GM21723 (cell line): ENCODE measurements at regions not wholly inside any gene's neighbourhood (a gene's known extent, or its start where the extent isn't known, plus 50 kb on each side); places are given as distances from the start of the nearest gene placed in this dataset.

Source experiments
- ATAC-seq: cut with Tn5 transposase; IDR thresholded peaks from one replicate; pipeline ENCODE4 v1.9.1; 2021; ENCODE audit warnings: mild to moderate bottlenecking, moderate library complexity; ENCODE audit not compliant: unreplicated experiment

DNA sequence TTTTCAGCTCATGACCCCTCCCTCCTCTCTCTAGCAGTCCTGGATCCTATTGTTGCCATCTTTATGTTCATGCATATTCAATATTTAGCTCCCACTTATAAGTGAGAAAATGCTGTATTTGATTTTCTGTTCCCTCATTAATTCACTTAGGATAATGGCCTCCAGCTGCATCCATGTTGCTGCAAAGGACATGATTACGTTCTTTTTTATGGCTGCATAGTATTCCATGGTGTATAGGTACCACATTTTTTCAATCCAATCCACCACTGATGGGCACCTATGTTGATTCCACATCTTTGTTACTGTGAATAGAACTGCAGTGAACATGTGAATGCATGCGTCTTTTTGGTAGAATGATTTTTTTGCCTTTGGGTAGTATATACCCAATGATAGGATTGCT lies 188.4 kb downstream of the FOXL1 start:
- ATAC-seq = no peak

DNA sequence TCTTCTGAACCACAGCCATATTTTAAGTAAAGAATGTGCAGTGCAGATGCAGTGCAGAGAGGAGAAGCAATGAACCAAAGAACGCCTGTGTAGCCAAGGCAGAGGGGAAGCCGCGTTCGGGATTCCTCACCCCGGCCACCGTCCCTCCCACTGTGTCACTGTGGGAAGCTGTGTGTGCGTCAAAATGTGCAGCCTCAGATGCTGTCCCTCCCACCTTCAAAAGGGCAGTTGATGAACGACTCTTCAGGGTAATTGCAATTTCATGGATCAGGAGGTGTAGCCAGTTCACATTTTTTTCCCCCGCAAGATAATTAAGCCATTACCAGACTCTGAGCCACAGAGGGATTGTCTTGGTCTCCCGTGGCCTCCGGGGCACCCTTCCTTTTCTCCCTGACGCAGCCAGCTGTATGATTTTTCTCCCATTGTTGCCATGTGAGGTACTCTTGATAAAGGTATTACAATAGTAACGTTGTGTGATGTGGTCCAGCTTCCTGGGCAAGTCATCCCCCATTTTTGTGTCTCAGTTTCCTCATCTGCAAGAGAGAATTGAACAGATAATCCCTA lies 190.0 kb downstream of the FOXL1 start:
- no peak for ATAC-seq

DNA sequence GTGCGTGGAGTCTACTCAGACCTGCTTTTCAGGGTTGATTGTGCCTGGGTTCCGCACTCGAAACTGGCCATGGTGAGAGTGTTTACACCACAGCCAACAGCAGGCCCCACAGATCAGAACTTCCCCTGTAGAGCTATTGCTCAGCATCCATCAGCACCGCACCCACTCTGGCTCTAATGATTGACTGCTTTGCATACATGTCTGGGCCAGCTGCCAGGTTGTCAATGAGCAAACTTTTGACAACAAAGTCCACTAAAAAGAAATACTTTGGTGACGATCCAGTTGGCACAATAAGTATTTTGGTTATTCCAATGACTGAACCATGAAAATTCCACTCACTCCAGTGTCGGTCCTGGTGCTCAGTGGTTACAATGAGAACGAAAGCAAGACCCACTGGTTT lies 190.7 kb downstream of the FOXL1 start:
- no peak for ATAC-seq

DNA sequence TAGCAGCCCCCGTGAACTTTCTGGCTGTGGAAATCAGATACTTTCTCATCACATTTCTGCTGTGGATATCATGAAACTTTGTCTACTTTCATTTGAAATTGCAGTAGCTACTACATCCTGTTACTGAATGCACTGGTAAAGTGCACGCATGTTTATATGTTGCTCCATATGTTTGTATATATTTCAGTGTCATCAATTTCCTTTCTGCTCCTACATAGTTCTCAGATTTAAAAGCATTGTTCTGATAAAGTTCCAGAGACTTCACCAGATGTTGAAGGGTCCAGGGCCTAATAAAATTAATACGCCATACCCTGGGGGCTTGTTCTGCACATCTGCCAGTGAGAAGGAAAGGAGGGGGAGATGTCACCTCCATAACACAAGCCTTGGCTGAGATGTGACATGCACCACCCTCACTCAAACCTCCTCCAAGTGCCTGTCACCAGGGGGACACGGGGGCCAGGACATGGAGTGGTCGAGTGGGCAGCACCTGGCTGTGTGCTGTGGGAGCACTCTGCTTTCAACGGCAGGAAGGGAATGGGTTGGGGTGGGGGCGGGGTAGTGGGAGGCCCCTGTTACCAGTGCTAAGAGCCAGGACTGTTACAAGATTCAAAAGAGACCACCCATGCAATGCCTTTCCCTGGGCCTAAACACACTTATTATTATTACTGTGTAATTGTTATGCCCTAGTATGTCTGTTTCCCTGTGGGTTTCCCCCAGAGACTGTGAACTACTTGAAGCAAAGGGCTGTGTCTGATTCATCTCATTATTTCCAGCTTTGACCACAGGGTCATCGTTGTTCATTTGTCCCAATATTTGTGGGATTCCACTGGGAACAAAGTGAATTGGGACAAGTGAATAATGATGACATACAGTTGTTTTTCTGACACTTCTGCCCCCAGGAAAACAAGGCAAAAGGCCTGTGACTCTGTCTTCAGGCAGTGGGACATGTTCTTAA lies 193.4 kb downstream of the FOXL1 start:
- no peak for ATAC-seq

DNA sequence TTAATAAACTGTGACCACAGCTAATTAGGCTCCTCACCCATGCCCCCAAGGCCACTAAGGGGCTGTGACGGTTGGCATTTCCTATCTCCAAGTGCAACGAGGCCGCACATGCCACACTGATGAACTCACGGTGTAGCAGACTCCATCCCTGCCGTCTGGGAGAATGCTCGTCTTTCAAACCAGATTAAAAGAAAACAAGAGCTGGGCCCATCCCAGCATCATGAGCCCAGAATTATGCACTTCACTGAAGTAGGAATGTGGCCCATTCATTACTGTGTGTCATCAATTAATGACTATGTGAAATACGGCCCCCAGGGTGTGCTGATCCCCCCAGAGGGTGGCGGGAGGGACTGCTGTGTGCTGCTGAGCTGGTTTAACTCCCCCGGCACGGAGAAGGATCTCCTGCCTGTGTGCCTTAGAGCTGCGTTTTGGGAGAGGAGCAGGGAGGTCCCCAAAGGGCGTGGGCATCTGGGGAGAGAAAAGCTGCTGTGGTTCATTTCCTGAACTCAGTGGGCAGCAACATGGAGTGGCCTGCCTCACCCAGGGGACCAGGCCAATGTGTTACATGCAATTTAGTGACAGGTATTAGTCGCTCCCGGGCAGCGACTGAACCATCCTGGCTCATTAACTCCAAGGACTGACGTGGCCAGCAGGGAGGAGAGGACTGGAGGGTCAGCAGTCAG lies 194.5 kb downstream of the FOXL1 start:
- no peak for ATAC-seq

DNA sequence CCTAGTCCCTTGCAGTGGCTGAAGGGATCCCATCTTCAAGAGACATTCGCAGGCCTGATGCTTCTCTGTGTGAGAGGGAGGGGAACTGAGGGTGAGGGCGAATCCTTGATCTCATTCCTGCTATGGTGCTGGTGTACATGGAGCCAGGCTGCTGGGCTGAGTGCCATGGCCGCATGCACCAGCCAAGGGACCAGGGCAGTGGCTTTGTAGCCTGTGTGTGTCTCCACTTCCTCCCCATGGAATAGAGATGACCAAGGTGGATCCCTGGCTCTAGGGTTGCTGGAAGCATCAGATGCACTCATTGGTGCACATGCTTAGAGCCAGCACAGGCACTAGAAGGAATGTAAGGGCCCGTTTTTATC lies 195.0 kb downstream of the FOXL1 start:
- ATAC-seq = no peak

DNA sequence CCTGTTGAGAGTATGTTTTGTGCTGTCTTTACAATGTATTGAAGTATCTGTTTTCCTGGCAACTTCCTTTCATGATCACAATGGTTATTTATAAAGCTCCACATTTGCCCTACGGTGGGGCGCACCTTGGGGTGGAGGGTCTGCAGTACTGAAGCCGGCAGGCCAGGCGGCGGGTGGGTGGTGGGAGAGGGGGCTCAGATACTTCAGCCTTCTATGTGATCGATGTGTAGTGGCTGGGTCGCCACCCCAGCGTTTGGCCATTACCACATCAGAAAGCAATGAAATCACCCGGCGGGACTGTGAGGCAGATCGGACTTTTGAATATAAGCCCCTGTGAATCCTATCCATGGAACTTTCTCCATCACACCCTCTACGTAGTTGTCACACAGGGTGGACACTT lies 196.6 kb downstream of the FOXL1 start:
- ATAC-seq = no peak

DNA sequence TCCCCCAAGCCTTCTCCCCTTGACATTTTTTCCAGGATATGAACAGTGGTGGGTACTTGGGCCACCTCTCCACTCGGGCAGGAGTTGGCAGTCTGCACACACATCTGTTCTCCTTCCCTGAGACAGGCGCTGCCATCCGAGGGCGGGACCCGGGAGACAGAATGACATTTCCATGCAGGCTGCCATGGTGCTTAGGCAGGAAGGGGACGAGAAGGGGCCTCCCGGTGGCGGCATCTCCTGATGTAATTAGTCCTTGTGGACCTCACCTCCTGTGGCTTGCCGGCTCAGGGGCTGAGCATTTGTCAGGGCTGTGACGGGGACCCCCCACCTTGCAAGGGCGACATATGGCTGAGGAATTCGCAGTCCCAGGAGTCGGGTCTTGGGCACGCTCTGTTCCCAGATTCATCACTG lies 197.2 kb downstream of the FOXL1 start:
- no peak for ATAC-seq

DNA sequence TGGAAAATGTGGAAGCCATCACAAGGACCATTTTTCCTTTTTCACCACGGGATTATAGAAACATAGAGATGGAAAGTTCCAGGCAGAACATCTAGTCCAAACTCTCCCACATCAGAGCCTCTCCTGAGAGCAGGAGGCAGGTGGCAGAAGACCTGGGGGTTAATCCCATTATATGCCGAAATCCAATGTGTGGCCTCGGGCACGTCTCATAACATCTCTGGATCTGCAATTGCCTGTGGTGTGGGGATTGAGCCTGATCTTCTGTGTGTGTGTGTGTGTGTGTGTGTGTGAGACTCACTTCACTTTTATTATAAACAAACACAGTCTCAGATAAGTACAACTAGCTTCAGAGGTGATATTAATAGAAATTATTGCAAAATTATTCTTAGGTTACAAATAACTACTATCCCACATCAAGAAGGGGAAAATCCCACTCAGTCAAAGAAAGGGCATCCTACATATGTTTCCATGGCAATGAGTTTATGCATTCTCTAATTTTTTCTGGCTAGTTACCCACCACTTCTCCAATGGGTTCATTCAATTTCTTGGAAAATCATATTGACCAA lies 199.1 kb downstream of the FOXL1 start:
- ATAC-seq = no peak

DNA sequence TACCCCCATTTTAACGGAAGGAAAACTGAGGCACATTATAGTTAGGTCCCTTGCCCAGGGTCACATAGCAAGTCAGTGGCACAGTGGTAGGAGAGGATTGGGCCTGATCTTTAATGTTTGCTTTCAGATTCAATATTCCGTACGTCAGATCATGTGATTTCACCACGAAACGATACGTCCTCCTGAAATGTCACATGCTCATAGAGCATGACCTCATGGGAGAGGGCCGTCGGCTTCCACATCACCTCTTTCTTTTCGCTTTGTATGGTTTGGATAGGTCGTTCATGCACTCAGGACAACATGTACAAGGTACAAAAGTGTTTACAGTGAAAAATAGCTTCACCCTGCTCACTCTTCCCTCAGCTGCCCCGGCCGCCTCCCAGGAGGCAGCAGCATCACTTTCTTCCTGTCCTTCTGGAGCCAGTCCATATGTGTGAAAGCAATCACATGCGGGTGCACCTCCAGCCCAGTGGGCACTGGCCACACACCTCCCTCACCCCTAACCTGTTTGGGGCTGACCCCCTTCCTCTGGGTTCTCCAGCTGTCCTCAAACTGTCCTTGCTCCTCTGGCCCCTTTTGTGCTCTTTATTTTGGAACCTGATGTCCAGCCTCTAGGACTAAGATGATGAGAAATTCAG lies 199.9 kb downstream of the FOXL1 start:
- ATAC-seq = no peak

DNA sequence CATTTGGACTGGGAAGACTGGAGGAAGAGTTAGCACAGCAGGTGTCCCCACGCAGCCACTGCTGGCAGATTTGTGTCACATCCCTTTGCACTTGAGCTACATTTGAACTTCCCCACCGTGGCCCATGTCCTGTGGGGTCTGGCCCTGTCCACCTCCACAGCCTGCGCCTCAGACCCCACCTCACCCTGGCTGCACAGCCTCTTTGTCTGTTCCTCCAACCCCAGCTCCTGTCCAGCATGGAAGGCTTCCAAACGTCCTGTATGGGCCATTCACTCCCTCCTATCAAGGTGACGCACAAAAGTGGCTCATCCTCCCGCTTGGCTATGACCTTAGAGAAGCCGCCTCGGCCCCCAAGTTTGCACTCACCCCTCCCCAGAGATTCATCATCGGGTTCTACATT lies 200.6 kb downstream of the FOXL1 start:
- ATAC-seq = no peak

DNA sequence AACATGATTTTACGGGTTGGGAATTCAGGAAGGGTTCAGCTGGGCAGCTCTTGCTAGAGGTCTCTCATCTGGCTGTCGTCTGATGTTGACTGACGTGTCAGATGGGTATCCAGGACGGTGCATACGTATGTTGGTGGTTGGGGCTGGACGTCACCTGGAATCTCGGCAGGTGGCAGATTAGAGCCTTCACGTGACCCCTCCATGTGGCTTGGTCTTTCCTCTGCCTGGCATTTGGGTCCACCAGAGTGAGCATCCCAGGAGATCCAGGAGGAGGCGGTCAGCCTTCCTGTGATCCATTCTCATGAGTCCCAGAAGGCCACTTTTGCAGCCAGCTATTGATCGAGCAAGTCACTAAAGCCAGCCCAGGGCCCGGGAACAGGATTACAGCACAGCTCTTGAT lies 202.7 kb downstream of the FOXL1 start:
- ATAC-seq = no peak

DNA sequence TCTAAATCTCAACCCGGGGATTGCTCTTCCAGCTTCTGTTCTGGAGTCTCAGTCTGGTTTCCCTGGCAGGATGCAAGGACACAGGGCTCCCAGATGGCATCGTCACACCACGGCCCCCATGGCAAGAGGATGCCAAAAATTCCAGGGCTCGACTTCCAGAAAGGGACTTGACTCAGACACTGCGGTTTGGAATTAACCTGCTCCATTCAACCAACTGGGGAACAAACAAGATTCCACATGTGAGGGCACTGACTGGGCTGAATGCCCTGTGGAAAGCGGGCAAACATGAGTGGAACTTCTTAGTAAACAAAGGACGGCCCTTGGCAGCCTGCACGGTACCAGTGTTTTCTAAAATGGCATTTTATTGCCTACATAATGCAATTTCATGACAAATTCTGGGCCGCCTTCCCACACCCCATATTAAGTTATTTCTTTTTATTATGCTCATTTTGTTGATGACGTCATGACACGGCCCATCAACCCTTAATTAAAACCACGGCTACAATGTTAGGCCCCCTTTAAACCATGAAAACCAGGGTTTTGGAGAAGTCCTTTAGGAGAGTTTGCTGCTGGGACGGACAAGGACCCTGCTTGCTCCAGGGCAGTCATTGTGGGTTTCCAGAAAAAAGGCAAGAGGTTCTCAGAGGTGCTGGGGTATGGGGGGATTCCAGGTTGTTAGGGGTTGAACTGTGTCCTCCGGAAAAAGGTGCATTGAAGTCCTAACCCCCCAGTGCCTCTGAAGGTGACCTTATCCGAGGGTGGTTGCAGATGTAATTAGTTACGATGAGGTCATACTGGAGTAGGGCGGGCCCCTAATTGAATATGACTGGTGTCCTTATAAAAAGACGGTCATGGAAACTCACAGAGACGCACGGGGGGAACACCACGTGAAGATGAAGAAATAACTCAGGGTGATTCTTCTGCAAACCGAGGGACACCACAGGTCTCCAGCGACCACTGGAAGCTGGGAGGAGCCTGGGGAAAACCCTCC lies 205.6 kb downstream of the FOXL1 start:
- ATAC-seq = no peak

DNA sequence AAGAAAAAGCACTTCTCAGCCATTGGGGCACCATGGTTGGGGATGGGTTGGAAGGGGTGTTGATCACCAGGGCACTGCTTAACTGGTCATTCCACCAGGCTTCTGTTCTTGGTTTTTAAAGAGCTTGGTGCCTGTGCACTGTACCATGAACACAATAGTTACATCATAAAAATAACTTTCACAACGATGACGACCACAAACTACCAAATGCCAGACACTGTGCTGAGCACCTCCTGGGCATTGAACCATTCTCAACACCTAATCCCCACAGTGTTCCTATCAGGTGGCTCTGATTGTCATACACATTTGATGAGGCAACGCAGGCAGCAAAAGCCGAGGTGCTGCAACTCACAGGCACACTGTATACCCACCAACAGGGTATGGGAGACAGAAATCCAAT lies 208.0 kb downstream of the FOXL1 start:
- ATAC-seq = no peak

DNA sequence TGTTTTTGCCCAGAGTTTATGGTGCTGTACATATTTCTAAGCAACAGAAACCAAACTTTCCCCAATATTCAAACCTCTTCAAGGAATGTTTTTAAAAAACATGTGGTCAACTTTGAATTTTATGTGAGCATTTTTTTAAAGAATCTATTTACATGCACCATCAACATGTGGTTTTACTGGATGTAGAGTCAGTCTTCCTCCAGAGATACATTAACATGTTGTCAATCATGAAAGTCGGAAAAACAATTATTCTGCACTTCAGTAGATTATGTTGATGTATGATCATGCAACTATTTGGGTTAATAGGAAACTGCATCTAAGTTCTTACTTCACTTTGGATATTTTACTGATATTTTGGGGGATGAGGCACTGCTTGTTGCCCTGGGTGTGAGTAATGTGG lies 208.6 kb downstream of the FOXL1 start:
- ATAC-seq = no peak

DNA sequence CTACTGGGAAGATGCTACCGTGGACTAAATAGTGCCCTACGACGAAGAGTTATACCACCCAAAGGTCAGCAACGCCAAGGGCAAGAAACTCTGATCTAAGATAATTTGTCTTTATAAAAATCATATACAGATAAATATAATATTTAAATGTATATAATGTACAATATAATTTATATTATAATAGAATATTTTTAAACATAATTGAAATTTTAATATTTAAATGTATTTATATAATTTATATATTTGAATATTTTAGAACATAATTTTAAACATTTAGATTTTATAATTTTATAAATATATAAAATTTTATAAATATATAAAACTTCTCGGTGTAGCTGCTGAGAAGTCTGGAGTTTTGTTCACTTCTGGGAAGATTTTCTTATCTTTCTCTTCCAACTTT lies 209.2 kb downstream of the FOXL1 start:
- no peak for ATAC-seq

DNA sequence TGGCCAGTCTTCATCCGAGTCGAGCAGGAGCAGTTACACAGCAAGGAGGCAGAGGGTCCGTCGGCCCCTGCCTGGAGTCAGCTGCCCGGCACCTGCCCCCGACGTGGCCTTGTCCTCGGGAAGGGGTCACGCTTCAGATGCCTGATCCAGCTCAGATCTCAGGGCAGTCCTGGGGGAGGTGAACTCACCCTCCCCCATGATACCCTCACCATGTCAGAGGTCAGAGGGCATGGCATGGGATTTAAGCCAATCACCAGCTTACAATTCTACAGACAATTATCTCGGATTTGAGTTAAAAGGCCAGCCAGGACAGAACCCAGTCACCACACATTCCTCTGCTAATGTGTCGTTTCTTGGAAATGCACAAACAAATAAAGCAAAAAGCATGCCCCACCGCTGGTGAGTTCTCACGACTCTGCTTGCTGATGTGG lies 211.3 kb downstream of the FOXL1 start:
- no peak for ATAC-seq

DNA sequence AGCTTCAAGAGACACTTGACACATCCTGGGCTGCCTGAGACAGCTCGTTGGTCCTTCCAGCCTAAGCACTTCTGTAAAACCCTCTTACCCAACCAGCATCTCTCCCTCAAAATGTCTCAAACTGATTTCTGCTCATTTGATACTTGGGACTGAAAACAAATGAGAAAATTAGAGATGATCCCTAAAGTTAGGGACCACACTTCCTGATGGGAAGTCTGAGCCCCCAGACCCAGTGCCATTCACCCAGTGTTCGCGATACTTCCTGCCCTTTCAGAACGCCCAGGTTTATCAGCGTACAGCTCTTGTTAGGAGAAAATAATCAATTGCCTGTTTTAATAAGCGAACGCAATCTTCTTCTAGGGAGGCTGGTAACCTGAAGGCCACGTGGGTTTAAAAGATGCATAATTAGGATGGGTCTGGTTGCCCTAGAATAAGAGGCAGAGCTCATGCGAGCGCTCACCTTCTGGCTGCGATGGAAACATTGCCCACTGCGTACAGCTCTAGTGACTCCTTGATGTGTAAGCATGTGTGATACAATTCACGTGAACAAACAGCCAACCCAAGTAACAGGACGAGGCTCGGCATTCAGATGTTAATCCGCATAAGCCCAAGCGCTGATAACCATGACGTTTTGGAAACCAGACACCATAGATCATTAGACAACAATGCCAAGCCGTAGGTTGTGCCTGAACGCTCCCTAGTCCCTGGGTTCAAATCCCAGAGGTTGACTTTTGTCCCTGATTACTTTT lies 213.1 kb downstream of the FOXL1 start:
- no peak for ATAC-seq

DNA sequence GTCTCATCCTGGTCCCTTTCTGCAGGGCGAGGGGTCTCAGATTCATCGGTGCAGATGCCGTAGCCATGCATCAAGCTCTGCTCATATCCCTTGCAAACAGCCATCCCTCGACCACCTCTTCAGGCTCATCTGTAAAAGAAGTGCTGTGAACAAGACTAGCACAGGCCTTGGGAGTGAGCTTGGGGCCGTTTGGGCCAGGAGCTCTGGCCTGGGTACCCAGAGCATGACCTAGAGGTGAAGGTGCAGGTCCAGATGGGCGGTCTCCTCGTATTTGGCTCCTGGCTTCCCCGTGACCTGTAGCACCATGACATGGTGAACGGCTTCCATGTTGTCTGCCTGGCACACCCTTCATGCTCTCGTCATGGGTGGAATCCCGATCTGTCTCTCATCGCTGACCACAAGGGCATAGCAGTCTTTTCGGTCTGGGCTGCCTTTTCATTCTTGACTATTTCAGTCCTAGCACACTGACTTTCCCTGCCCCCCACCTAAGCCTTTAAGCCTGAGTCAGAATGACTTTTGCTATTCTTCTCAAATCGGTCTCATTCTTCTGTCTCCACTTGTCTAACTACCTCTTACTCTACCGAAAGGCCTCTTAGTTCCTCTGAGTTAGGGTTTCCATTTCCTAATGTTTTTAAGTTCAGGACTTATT lies 216.0 kb downstream of the FOXL1 start:
- no peak for ATAC-seq
